Psoas muscle (tissue), 7 donors: ENCODE measurements at regions not wholly inside any gene's neighbourhood (a gene's known extent, or its start where the extent isn't known, plus 50 kb on each side); places are given as distances from the start of the nearest gene placed in this dataset.
A peak's percentile ranks its signal among the peaks of the same experiment; 100 is the strongest.

Source experiments
- ATAC-seq, 4 donors: fragments of 200-7000 bp; cut with Tn5 transposase; one replicate each; pipeline ENCODE4 v1.9.1; 2020; ENCODE audit warnings: moderate library complexity in 3 of 4, mild to moderate bottlenecking in 2 of 4
- DNase-seq, 2 donors: peaks; one replicate each; pipeline ENCODE4 v3.0.0-alpha.2; 2020
- H3K27ac ChIP-seq: fragments of 200-600 bp; one replicate; pipeline ENCODE4 v1.8.0; 2022
- H3K27me3 ChIP-seq, 3 donors: fragments of 200-600 bp in 1 of 3; one replicate each; pipeline versions ENCODE4 v1.6.1 to v1.8.0; 2013 to 2022; ENCODE audit warnings: low read length in 2 of 3, mild to moderate bottlenecking in 2 of 3, moderate library complexity in 1 of 3; ENCODE audit not compliant: insufficient read depth in 3 of 3
- H3K36me3 ChIP-seq, 2 donors: fragments of 200-600 bp in 1 of 2; one replicate each; pipeline versions ENCODE4 v1.6.1 to v1.8.0; 2013 to 2022; ENCODE audit warnings: low read depth in 1 of 2, mild to moderate bottlenecking in 1 of 2, moderate library complexity in 1 of 2; ENCODE audit not compliant: insufficient read depth in 1 of 2
- H3K4me1 ChIP-seq: fragments of 200-600 bp; one replicate; pipeline ENCODE4 v1.8.0; 2022
- H3K4me3 ChIP-seq: fragments of 200-600 bp; one replicate; pipeline ENCODE4 v1.8.0; 2022; ENCODE audit warnings: mild to moderate bottlenecking
- H3K9me3 ChIP-seq: fragments of 200-600 bp; one replicate; pipeline ENCODE4 v1.8.0; 2022
- WGBS, 3 donors: extraction: QIAGEN DNeasy Blood & Tissue Kit; methylation state at CpG; one replicate each; pipeline versions ENCODE4 v1.1.6 to v1.1.7; 2013; 5-methylcytosine and 5-hydroxymethylcytosine counted together
- intact Hi-C, 2 donors: fragments of 100-400 bp; cut with DNase I; formaldehyde crosslinking; loops; one replicate each; pipeline versions ENCODE4 v1.11.0 to v1.14.2; 2022
- TF ChIP-seq, protein P1 (sequence below): fragments of 200-600 bp; IDR thresholded peaks from one replicate; pipeline ENCODE4 v1.8.0; 2022; ENCODE audit warnings: antibody characterized with exemption
- donor health status: healthy with polysubstance abuse.
- donor health status: DM: no; HTN: no; CAD: no; lungs with moderate emphysema.
- donor health status: Bipolar disorder and iron deficiency.
- donor health status: healthy.
- donor health status: DM: yes; HTN: yes; CAD: no.
- donor health status: DM: no; HTN: no; CAD: no.
- donor health status: DM: yes; HTN: yes; CAD: no.

DNA sequence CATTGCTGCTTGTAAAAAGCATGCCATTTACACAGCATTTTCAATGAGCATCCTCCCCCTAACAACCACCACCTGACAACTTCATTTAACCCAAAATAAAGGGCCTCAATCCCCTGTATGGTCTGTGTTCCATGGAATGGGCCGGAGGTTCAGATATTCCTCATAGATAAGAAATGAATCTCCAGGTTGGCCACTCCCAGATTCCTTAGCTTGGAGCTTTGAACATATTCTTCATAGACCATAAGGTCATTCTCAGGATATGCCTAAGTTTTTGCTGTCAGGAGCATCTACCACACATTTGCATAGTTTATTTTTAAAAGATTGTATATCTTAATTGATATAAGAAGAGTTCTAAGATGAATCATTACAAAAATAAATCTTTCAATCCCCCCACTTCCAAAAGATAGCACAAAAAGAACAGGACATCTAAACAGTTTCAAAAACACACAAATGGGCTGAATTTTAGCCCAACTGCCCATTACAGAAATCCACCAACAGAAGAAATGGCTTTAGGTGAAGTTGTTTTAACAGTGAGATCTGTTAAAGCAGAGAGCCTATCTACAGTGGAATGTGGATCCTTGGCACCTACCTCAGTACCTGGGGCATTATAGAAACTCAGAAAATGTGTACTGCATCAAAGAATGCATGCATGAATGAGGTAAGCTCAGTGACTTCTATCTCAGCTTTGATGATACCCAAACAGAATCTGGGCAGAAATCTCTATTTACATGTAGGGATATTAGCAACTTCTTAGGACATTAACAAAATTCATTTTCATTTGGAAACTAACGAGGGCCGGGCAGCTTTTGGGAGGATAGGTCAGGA, 179.8 kb downstream of the SEC61B start:
- H3K36me3 ChIP-seq, result no peaks in the 10 kb centered on the region
- no peak overlapping the region for H3K27ac ChIP-seq
- ATAC-seq (no peak), DNase-seq (no peak)
- H3K9me3 ChIP-seq, result no peaks in the 10 kb centered on the region
- H3K4me1 ChIP-seq, result no peaks in the 10 kb centered on the region
- intact Hi-C loops, result no loop called here
- 93 to 97% (median 95%) methylated on average over 3 of the region's 3 CpGs for WGBS, 3 donors
- TF ChIP-seq, protein P1, sequence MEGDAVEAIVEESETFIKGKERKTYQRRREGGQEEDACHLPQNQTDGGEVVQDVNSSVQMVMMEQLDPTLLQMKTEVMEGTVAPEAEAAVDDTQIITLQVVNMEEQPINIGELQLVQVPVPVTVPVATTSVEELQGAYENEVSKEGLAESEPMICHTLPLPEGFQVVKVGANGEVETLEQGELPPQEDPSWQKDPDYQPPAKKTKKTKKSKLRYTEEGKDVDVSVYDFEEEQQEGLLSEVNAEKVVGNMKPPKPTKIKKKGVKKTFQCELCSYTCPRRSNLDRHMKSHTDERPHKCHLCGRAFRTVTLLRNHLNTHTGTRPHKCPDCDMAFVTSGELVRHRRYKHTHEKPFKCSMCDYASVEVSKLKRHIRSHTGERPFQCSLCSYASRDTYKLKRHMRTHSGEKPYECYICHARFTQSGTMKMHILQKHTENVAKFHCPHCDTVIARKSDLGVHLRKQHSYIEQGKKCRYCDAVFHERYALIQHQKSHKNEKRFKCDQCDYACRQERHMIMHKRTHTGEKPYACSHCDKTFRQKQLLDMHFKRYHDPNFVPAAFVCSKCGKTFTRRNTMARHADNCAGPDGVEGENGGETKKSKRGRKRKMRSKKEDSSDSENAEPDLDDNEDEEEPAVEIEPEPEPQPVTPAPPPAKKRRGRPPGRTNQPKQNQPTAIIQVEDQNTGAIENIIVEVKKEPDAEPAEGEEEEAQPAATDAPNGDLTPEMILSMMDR, result no peak
- H3K4me3 ChIP-seq, result no peak overlapping the region
- H3K27me3 ChIP-seq, result no peaks in the 10 kb centered on the region

DNA sequence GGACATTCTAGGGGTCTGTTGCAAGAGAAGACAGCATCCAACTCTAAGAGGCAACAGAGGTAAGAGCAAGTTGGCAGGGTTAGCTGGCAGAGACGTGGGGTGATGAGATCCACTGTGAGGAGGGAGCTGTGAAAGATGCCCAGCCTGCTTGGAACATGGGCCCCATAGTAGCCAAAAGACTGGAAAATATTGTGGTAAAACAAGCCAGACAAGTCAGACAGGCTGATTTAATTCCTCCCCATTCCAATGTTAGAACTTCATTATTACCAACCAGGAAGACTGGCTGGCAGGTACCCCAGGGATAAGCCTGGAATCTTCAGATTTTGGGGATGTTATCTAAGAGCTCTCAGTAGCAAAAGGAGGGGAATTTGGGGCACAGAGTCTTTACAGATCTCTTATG, 181.3 kb downstream of the SEC61B start:
- TF ChIP-seq, protein P1, result no peak
- peak in 1 of 4 donors; percentile 30 for ATAC-seq
- Histone ChIP-seq H3K27me3 (no peaks in the 10 kb centered on the region), H3K27ac (no peak overlapping the region), H3K36me3 (no peaks in the 10 kb centered on the region), H3K4me3 (no peak overlapping the region), H3K9me3 (no peaks in the 10 kb centered on the region), H3K4me1 (no peaks in the 10 kb centered on the region)
- no peak for DNase-seq
- intact Hi-C loops, result no loop called here
- WGBS, 3 donors, result 40 to 70% (median 41%) methylated on average over 1 of the region's 1 CpG

DNA sequence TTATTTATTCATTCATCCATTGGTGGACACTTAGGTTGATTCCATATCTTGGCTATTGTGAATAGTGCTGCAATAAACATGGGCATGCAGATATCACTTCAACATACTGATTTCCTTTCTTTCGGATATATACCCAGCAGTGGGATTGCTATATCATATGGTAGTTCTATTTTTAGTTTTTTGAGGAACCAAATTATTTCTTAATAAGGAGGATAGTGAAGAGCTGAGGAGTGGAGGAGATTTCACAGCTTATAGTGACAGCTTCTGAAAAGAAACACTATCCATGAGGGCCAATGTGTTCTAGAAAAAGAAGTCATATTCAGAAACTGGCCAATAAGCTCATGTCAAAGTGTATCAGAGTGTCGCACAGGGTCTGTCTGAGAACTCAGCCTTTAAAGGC, 183.3 kb downstream of the SEC61B start:
- H3K27me3 ChIP-seq, result no peaks in the 10 kb centered on the region
- no peak overlapping the region for H3K27ac ChIP-seq
- intact Hi-C loops, result no loop called here
- ATAC-seq (no peak), DNase-seq (no peak)
- 84 to 92% (median 89%) methylated on average over 2 of the region's 2 CpGs for WGBS, 3 donors
- no peaks in the 10 kb centered on the region for H3K9me3 ChIP-seq
- H3K4me1 ChIP-seq, result no peaks in the 10 kb centered on the region
- TF ChIP-seq, protein P1, result no peak
- no peak overlapping the region for H3K4me3 ChIP-seq
- H3K36me3 ChIP-seq, result no peaks in the 10 kb centered on the region

DNA sequence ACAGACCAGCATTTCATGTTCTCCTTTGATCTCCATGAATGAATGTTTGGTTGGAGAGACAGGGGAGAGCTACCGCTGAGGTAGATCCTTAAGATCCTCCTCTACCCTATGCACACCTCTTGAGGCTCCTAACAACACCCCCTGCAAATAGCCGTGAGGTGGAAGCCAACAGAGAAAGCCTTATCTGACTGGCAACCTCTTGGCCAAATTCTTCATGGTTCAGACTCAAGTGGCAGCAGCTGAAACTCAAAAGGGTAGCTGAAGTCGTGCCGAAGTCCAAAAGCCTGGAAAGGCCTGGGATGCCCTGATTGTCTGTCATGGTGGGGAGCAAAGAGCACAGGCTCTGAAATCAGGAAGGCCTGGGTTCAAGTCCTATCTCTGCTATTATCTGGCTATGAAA, 184.9 kb downstream of the SEC61B start:
- WGBS, 3 donors, result 48 to 72% (median 54%) methylated on average over 4 of the region's 4 CpGs
- Histone ChIP-seq H3K27me3 (no peaks in the 10 kb centered on the region), H3K4me1 (no peaks in the 10 kb centered on the region), H3K4me3 (no peak overlapping the region), H3K36me3 (no peaks in the 10 kb centered on the region), H3K27ac (no peak overlapping the region), H3K9me3 (no peaks in the 10 kb centered on the region)
- DNase-seq, result no peak
- ATAC-seq, result no peak
- intact Hi-C loops, result no loop called here
- TF ChIP-seq, protein P1, result no peak

DNA sequence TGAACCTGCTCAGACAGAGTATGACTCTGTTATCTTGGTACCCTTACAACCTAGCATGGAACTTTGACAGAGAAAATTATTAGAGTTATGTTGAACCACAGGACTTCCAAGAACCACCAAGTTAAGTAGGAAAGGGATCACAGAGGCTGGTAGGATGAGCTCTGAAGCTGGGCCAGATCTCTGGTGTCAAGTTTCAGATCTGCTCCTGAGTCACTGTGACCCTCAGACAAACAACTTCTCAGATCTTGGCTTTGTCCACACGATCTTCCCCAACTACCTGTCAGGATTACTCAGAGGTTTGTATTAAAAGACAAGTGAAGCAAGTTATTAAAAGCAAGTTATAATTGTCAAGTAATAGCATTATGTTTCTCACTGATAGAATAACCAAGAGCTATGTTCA, 189.0 kb downstream of the SEC61B start:
- 39 to 60% (median 42%) methylated on average over 1 of the region's 1 CpG for WGBS, 3 donors
- no peak for DNase-seq
- intact Hi-C loops, result no loop called here
- H3K4me1 ChIP-seq, result no peaks in the 10 kb centered on the region
- no peaks in the 10 kb centered on the region for H3K36me3 ChIP-seq
- H3K9me3 ChIP-seq, result no peaks in the 10 kb centered on the region
- H3K4me3 ChIP-seq, result no peak overlapping the region
- peak in 2 of 4 donors; percentile 48 to 54 for ATAC-seq
- H3K27me3 ChIP-seq, result no peaks in the 10 kb centered on the region
- TF ChIP-seq, protein P1, result no peak
- no peak overlapping the region for H3K27ac ChIP-seq
